WTC11 (cell line): ENCODE measurements at regions not wholly inside any gene's neighbourhood (a gene's known extent, or its start where the extent isn't known, plus 50 kb on each side); places are given as distances from the start of the nearest gene placed in this dataset.
A peak's percentile ranks its signal among the peaks of the same experiment; 100 is the strongest.

ENCODE experiments used
- ATAC-seq: fragments of 200-7000 bp; cut with Tn5 transposase; 2 replicates; pipeline ENCODE4 v1.10.0; 2021; ENCODE audit warnings: mild to moderate bottlenecking, moderate library complexity
- CTCF ChIA-PET: fragments of 300-600 bp; sonication (Branson Sonifier 250); formaldehyde crosslinking; loops from one replicate; lab custom pipeline; 2021; ENCODE audit warnings: antibody characterized with exemption; lab: Charles Lee
- POLR2A ChIA-PET: fragments of 350-600 bp; sonication (Branson Sonifier 250); formaldehyde crosslinking; loops from one replicate; lab custom pipeline; 2021; ENCODE audit warnings: antibody characterized with exemption; lab: Charles Lee
- DNase-seq: peaks from one replicate; pipeline ENCODE4 v3.0.0; 2021; ENCODE audit warnings: low spot score
- H3K27ac Mint-ChIP-seq: 2 replicates; pipeline ENCODE4 v1.8.0; 2021; ENCODE audit warnings: mixed read lengths
- H3K27me3 Mint-ChIP-seq: 2 replicates; pipeline ENCODE4 v1.8.0; 2021; ENCODE audit warnings: low read depth, mild to moderate bottlenecking, moderate library complexity, mixed read lengths
- H3K36me3 Mint-ChIP-seq: 2 replicates; pipeline ENCODE4 v1.8.0; 2021; ENCODE audit warnings: mixed read lengths
- H3K4me1 Mint-ChIP-seq: 2 replicates; pipeline ENCODE4 v1.8.0; 2022; ENCODE audit warnings: mixed read lengths
- H3K4me3 Mint-ChIP-seq: 2 replicates; pipeline ENCODE4 v1.8.0; 2021; ENCODE audit warnings: mild to moderate bottlenecking, moderate library complexity, mixed read lengths
- H3K9me3 Mint-ChIP-seq: 2 replicates; pipeline ENCODE4 v1.8.0; 2021; ENCODE audit warnings: mixed read lengths
- ATF3 ChIP-seq: sonication (generic); formaldehyde crosslinking; conservative IDR thresholded peaks from 2 replicates; pipeline ENCODE4 v1.8.1; 2022; ENCODE audit warnings: mild to moderate bottlenecking, missing genetic modification reagents
- CBFB ChIP-seq: sonication (generic); formaldehyde crosslinking; IDR thresholded peaks from 2 replicates; pipeline ENCODE4 v1.8.1; 2022; ENCODE audit warnings: mild to moderate bottlenecking, low read depth, missing genetic modification reagents
- CREM ChIP-seq: sonication (generic); formaldehyde crosslinking; IDR thresholded peaks from 2 replicates; pipeline ENCODE4 v1.8.1; 2022; ENCODE audit warnings: mild to moderate bottlenecking, missing genetic modification reagents, moderate library complexity
- ESRRA ChIP-seq: sonication (generic); formaldehyde crosslinking; IDR thresholded peaks from 2 replicates; pipeline ENCODE4 v1.8.1; 2022; ENCODE audit warnings: mild to moderate bottlenecking, missing genetic modification reagents, borderline replicate concordance
- FOXJ3 ChIP-seq: sonication (generic); formaldehyde crosslinking; IDR thresholded peaks from 2 replicates; pipeline ENCODE4 v1.9.0; 2021; ENCODE audit warnings: missing genetic modification reagents, mild to moderate bottlenecking, borderline replicate concordance
- HMGA2 ChIP-seq: fragments of 250-450 bp; sonication (Bioruptor Pico); IDR thresholded peaks from 2 replicates; pipeline ENCODE4 v1.4.0; 2021; ENCODE audit warnings: mild to moderate bottlenecking, moderate library complexity
- IRF2 ChIP-seq: sonication (generic); formaldehyde crosslinking; IDR thresholded peaks from 2 replicates; pipeline ENCODE4 v1.8.0; 2022; ENCODE audit warnings: low read depth, missing genetic modification reagents, borderline replicate concordance
- MXD4 ChIP-seq: fragments of 250-450 bp; sonication (Bioruptor Pico); IDR thresholded peaks from 2 replicates; pipeline ENCODE4 v1.8.0; 2021; ENCODE audit warnings: mild to moderate bottlenecking, moderate library complexity, borderline replicate concordance
- NFATC4 ChIP-seq: fragments of 250-450 bp; sonication (Bioruptor Pico); IDR thresholded peaks from 2 replicates; pipeline ENCODE4 v1.9.0; 2021; ENCODE audit warnings: mild to moderate bottlenecking
- STAT6 ChIP-seq: sonication (generic); formaldehyde crosslinking; conservative IDR thresholded peaks from 2 replicates; pipeline ENCODE4 v1.8.1; 2023; ENCODE audit warnings: mild to moderate bottlenecking, low read depth, missing genetic modification reagents, moderate library complexity
- ZNF219 ChIP-seq: sonication (generic); formaldehyde crosslinking; IDR thresholded peaks from 2 replicates; pipeline ENCODE4 v1.8.0; 2023; ENCODE audit warnings: missing genetic modification reagents, mild to moderate bottlenecking, borderline replicate concordance
- ZNF425 ChIP-seq: fragments of 250-450 bp; sonication (Bioruptor Pico); conservative IDR thresholded peaks from 2 replicates; pipeline ENCODE4 v1.9.0; 2021; ENCODE audit warnings: mild to moderate bottlenecking
- ZNF512 ChIP-seq: sonication (generic); formaldehyde crosslinking; IDR thresholded peaks from 2 replicates; pipeline ENCODE4 v1.8.1; 2022; ENCODE audit warnings: missing genetic modification reagents, borderline replicate concordance
- TF ChIP-seq, protein P1 (sequence below): sonication (generic); formaldehyde crosslinking; IDR thresholded peaks from 2 replicates; pipeline ENCODE4 v1.8.1; 2023; ENCODE audit warnings: mild to moderate bottlenecking, missing genetic modification reagents, borderline replicate concordance
- TF ChIP-seq, protein P2 (sequence below): sonication (generic); formaldehyde crosslinking; IDR thresholded peaks from 2 replicates; pipeline ENCODE4 v1.8.0; 2022; ENCODE audit warnings: mild to moderate bottlenecking, missing genetic modification reagents

DNA sequence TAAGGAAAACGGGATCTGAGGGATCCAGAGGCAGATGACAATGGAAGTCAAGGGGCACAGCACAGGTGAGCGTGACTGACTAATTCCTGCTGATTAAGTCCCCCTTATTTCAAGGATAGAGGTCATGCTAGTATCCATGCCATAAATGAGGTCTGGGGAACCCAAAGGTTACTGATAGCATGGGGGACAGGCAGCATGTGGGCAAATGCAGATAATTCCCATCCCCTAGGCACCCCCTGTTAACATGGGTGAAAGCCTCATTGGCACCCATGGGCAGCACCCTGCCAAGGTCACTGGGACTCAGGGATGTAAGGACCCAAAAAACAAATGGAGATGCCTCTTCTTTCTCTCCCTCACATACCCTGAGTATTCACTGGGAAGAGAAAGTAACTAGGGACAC is 139.7 kb downstream of the WDR11 start:
- peaks cover 11% of the 10 kb centered on the region for H3K27me3 Mint-ChIP-seq
- H3K4me1 Mint-ChIP-seq = no peaks in the 10 kb centered on the region
- TF ChIP-seq HMGA2 (CRISPR knock-in tag) = no peak
- no peak for TF ChIP-seq NFATC4
- TF ChIP-seq ZNF219 (CRISPR knock-in tag) = no peak
- TF ChIP-seq ZNF512 (CRISPR knock-in tag) = no peak
- no peak overlapping the region for H3K4me3 Mint-ChIP-seq
- peaks cover 72% of the 10 kb centered on the region for H3K36me3 Mint-ChIP-seq
- ChIA-PET CTCF (interaction anchor here (0.6 kb wide), 1 partner anchor 63 kb away, joined by 5 read pairs; no protein-coding TSS in a partner anchor), POLR2A (no interaction called here)
- no peak for DNase-seq
- no peak for ATAC-seq
- H3K27ac Mint-ChIP-seq = no peak overlapping the region
- peaks cover 84% of the 10 kb centered on the region for H3K9me3 Mint-ChIP-seq

DNA sequence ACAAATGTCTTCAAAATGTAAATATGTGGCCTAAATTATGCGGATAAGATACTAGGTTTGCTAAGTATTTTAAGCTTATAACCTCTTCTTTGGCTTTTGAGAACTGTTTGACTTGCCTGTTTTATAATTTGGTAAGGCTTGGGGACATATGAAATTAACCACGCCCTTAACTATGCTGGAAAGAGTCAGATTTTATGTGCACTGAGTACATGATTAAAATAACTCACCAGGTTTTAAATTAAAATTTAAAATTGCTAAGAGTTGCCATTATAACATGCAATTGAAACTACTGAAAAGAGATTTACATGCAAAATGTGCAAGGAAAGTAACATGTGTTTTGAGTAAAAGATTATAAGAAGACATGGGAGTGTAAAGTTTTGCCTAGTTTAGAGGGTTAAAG is 141.9 kb downstream of the WDR11 start:
- DNase-seq (no peak), ATAC-seq (no peak)
- no peak overlapping the region for H3K4me3 Mint-ChIP-seq
- POLR2A ChIA-PET = no interaction called here
- H3K27ac Mint-ChIP-seq = no peak overlapping the region
- peaks cover 5% of the 10 kb centered on the region for H3K27me3 Mint-ChIP-seq
- CTCF ChIA-PET = no interaction called here
- H3K36me3 Mint-ChIP-seq = peaks cover 58% of the 10 kb centered on the region
- TF ChIP-seq CREM = no peak
- TF ChIP-seq MXD4 (CRISPR knock-in tag) = no peak
- no peak for TF ChIP-seq ESRRA (CRISPR knock-in tag)
- no peaks in the 10 kb centered on the region for H3K4me1 Mint-ChIP-seq
- peaks cover 74% of the 10 kb centered on the region for H3K9me3 Mint-ChIP-seq

DNA sequence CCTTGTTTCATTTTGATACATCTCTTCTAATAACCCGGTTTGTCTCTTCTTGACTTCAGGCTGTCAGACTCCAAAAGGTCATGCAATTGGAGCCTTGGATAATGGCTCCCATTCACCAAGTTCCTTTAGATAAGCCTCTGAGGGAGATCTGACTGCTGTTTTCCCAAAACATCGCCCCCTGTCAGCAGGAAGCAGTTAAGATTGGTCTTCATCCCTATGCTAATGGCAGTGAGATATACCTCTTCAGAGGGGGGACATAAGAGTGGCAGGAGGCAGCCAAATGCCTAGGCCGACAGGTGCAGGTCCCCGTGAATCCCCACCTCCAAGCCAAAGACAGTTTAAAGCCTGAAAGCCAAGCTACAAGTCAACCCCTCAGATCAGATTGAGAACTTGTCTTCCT is 144.6 kb downstream of the WDR11 start:
- DNase-seq (no peak), ATAC-seq (peak; percentile 39; the same call in 1 of the 2 replicates)
- POLR2A ChIA-PET = no interaction called here
- no peak overlapping the region for H3K4me3 Mint-ChIP-seq
- H3K27me3 Mint-ChIP-seq = peaks cover 5% of the 10 kb centered on the region
- no peak overlapping the region for H3K27ac Mint-ChIP-seq
- H3K36me3 Mint-ChIP-seq = peaks cover 33% of the 10 kb centered on the region
- peaks cover 4% of the 10 kb centered on the region; the same call in 1 of the 2 replicates for H3K4me1 Mint-ChIP-seq
- TF ChIP-seq IRF2 (CRISPR knock-in tag) = no peak
- no peak for TF ChIP-seq STAT6
- TF ChIP-seq CBFB (CRISPR knock-in tag) = no peak
- TF ChIP-seq, all 79 proteins: peak for 0
- peaks cover 51% of the 10 kb centered on the region for H3K9me3 Mint-ChIP-seq
- CTCF ChIA-PET = interaction anchor here (2.0 to 3.0 kb wide), 2 partner anchors 33 to 46 kb away, joined by 5 to 13 read pairs; no protein-coding TSS in a partner anchor

- Mint-ChIP-seq H3K27ac (no peak overlapping the region), H3K4me1 (peaks cover 4% of the 10 kb centered on the region; the same call in 1 of the 2 replicates), H3K4me3 (no peak overlapping the region), H3K36me3 (peaks cover 28% of the 10 kb centered on the region), H3K27me3 (peaks cover 9% of the 10 kb centered on the region), H3K9me3 (peaks cover 51% of the 10 kb centered on the region)
- ATAC-seq (no peak), DNase-seq (no peak)
- POLR2A ChIA-PET = no interaction called here
- CTCF ChIA-PET = interaction anchor here (0.7 to 3.0 kb wide), 3 partner anchors 33 to 54 kb away, joined by 3 to 13 read pairs (median 5); no protein-coding TSS in a partner anchor
- TF ChIP-seq ZNF425 (no peak), ATF3 (no peak), ZNF219 (CRISPR knock-in tag) (no peak), FOXJ3 (CRISPR knock-in tag) (no peak)
- TF ChIP-seq, protein P1, sequence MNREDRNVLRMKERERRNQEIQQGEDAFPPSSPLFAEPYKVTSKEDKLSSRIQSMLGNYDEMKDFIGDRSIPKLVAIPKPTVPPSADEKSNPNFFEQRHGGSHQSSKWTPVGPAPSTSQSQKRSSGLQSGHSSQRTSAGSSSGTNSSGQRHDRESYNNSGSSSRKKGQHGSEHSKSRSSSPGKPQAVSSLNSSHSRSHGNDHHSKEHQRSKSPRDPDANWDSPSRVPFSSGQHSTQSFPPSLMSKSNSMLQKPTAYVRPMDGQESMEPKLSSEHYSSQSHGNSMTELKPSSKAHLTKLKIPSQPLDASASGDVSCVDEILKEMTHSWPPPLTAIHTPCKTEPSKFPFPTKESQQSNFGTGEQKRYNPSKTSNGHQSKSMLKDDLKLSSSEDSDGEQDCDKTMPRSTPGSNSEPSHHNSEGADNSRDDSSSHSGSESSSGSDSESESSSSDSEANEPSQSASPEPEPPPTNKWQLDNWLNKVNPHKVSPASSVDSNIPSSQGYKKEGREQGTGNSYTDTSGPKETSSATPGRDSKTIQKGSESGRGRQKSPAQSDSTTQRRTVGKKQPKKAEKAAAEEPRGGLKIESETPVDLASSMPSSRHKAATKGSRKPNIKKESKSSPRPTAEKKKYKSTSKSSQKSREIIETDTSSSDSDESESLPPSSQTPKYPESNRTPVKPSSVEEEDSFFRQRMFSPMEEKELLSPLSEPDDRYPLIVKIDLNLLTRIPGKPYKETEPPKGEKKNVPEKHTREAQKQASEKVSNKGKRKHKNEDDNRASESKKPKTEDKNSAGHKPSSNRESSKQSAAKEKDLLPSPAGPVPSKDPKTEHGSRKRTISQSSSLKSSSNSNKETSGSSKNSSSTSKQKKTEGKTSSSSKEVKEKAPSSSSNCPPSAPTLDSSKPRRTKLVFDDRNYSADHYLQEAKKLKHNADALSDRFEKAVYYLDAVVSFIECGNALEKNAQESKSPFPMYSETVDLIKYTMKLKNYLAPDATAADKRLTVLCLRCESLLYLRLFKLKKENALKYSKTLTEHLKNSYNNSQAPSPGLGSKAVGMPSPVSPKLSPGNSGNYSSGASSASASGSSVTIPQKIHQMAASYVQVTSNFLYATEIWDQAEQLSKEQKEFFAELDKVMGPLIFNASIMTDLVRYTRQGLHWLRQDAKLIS = no peak
- TF ChIP-seq, protein P2, sequence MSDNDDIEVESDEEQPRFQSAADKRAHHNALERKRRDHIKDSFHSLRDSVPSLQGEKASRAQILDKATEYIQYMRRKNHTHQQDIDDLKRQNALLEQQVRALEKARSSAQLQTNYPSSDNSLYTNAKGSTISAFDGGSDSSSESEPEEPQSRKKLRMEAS (CRISPR knock-in tag) = no peak
Observed at GRCh38 chr10:120996456-120997034, 145.4 kb downstream of the WDR11 start.
